ENCODE measurements at regions not wholly inside any gene's neighbourhood (a gene's known extent, or its start where the extent isn't known, plus 50 kb on each side); places are given as distances from the start of the nearest gene placed in this dataset.

DNA sequence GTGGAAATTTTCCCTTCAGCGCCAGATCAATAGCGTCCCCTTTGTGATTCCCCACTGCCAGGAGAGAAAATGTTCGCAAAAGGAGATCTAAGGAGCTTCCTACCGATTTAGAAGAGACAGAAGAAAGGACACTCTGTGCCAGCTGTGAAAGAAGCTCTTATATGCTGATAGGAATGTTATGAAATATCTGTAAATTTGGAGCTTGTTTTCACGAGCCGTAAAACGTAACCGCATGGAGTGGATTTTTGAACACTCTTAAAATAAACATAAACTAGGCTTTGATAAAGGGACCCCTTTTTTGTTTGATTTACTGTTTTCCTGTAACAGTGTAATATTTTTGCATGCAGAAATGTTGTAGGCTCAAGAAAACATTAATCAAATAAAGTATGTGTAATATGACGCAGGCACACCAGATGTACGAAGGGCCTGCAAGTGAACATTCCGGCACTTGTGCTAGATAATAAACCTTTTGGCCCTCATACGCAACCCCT, 346.8 kb downstream of the ETNK1 start:
- TF ChIP-seq, protein P1, sequence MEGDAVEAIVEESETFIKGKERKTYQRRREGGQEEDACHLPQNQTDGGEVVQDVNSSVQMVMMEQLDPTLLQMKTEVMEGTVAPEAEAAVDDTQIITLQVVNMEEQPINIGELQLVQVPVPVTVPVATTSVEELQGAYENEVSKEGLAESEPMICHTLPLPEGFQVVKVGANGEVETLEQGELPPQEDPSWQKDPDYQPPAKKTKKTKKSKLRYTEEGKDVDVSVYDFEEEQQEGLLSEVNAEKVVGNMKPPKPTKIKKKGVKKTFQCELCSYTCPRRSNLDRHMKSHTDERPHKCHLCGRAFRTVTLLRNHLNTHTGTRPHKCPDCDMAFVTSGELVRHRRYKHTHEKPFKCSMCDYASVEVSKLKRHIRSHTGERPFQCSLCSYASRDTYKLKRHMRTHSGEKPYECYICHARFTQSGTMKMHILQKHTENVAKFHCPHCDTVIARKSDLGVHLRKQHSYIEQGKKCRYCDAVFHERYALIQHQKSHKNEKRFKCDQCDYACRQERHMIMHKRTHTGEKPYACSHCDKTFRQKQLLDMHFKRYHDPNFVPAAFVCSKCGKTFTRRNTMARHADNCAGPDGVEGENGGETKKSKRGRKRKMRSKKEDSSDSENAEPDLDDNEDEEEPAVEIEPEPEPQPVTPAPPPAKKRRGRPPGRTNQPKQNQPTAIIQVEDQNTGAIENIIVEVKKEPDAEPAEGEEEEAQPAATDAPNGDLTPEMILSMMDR (tag by site-specific recombination; IDR thresholded peaks at IDR 0.05): no peak
- no peak for TF ChIP-seq OVOL3 (tag by site-specific recombination; IDR thresholded peaks at IDR 0.05)
